CD4-positive, alpha-beta T cell treated with Interleukin-6 for 4 hours (primary cell): ENCODE measurements at regions not wholly inside any gene's neighbourhood (a gene's known extent, or its start where the extent isn't known, plus 50 kb on each side); places are given as distances from the start of the nearest gene placed in this dataset.
A peak's percentile ranks its signal among the peaks of the same experiment; 100 is the strongest.
"Not testable (repeated sequence)": the region's sequence is repeated elsewhere in the genome, so short reads cannot be mapped to it uniquely, and the experiment has no call there.

Source experiments
- DNase-seq: peaks from one replicate; pipeline ENCODE4 v3.0.0-alpha.2; 2020; ENCODE audit warnings: mixed read lengths

DNA sequence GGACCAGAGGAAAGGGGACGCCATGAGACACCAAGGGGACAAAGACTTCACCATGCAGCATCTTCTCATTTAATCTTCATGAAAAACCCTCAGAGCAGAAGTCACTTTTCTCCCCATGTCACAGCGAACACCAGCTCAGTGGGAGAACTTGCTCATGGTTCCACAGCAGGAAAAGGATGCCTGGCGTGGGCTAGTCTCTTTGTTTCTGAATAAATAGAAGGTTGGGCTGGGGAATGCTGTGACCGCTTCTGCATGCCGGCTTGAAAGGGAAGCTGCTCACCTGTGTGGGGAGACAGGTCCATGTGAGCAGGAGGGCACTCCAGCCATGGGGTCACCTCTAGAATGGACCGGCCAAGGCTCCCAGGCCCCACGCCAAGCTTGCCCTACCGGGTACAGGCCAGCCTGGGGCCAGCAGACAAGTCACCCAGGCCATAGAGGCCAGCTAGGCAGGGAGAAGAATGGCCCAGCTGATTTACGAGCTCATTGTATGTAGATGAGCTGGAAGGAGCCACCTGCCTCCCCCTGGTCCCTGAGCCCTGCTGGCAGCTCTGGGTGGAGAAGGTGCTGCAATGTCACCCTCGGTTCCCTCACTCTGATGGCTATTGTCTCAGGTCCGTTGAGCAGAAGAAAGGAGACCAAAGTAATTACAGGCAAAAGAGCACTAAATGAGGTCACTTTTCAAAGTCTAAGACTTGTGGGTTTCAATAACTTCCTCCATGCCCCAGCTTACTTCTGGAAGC is 82.0 kb upstream of the PDZD8 start:
- DNase-seq: no peak

GRCh38 chr10:117455346-117455745 is 80.1 kb upstream of the PDZD8 start:
- no peak for DNase-seq

GRCh38 chr10:117454502-117454901 is 79.3 kb upstream of the PDZD8 start:
- DNase-seq: no peak

DNA sequence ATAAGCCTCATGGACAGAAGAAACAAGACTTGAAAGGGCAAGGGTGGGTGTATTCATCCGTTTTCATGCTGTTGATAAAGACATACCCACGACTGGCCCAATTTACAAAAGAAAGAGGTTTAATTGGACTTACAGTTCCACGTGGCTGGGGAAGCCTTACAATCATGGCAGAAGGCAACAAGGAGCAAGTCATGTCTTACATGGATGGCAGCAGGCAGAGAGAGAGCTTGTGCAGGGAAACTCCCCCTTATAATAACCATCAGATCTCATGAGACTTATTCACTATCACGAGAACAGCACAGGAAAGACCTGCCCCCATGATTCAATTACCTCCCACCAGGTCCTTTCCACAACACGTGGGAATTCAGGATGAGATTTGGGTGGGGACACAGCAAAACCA is 78.2 kb upstream of the PDZD8 start:
- not testable (repeated sequence) for DNase-seq

GRCh38 chr10:117450940-117451339 is 75.7 kb upstream of the PDZD8 start:
- DNase-seq: no peak

DNA sequence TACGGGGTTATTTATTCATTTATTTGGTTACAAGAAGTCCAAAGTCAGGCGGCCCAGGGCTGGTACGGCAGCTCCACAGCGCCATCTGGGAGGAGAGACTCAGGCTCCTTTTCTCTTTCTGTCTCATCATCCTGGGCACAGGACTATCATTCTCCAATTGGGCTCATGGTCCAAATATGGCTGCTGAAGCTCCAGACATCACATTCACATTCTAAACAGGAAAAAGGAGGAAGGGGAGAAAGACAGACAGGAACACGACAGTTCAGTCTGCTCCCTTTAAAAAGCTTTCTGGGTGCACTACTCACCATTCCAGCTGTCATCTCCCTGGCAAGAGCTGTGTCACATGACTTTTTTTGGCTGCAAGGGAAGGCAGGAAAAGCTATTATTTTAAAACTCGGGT is 74.4 kb upstream of the PDZD8 start:
- DNase-seq: no peak

- no peak for DNase-seq
Observed at GRCh38 chr10:117448802-117449201, 73.6 kb upstream of the PDZD8 start.

GRCh38 chr10:117445992-117446391 is 70.8 kb upstream of the PDZD8 start:
- no peak for DNase-seq

DNA sequence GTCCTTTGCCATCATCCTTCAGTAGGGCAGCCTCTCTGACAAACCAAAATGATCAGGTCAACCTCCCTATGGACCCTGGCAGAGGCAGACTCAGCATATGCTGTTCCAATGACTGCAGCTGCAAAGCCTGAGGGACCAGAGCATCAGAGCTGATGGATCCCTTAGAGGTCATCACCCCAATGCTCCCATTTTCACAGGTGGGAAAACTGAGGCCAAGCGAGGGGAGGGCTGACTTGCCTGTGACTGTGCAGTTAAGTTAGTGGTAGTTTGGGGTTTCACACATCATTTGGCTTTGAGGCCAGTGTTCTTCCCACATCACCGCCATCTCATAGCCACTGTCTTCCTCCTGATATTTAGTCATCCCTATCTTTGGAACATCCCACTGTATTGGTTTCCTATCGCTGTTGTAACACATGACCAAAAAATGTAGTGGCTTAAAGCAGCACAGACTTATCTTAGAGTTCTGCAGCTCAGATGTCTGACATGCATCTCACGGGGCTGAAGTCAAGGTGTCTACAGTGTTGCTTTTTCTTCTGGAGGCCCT is 69.3 kb upstream of the PDZD8 start:
- DNase-seq: no peak

DNA sequence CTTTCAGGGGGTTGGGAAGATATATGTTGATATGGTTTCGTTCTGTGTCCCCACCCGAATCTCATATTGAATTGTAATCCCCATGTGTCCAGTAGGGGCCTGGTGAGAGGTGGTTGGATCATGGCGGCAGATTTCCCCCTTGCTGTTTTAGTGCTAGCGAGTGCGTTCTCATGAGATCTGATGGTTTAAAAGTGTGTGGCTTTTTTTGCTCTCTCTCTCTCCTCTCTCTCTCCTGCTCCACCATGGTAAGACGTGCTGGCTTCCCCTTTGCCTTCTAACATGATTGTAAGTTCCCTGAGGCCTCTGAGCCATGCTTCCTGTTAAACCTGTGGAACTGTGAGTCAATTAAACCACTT is 68.4 kb upstream of the PDZD8 start:
- DNase-seq: no peak

DNA sequence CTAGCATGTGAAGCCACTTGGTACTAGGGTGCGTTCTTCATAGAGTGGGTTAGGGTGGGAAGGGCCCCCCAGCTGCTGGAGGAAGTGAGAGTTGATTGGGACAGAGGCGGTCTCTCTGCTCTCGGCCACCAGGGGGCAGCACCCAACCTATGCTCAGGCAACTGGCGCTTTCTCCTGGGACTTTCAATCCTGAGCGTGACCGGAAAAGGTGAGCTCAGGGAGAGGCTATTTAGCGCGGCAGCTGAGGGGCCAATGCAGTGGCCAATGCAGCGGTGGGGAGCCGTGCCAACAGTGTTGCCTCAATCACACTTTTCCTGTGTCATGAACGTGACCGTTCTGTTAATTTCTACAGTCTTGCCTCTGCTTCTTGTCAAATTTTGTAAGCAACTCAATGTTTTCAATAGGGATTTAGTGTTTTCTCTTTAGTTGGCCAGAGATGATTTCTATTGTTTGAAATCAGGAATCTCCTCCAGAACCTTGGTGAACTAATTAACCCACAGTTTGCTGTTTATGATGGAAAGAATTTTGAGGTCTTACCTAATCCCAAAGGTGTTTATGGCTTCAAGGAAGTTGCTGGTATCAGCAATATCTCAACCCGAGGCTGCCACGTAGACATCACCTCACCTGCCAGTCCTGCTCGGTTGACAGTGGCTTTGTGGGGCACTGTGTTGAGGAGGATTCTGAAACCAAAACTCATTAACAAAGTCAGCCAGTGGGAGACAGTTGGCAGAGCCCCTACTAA is 67.9 kb upstream of the PDZD8 start:
- peak; percentile 64 for DNase-seq

- DNase-seq: no peak
Observed at GRCh38 chr10:117442521-117442920, 67.3 kb upstream of the PDZD8 start.

DNA sequence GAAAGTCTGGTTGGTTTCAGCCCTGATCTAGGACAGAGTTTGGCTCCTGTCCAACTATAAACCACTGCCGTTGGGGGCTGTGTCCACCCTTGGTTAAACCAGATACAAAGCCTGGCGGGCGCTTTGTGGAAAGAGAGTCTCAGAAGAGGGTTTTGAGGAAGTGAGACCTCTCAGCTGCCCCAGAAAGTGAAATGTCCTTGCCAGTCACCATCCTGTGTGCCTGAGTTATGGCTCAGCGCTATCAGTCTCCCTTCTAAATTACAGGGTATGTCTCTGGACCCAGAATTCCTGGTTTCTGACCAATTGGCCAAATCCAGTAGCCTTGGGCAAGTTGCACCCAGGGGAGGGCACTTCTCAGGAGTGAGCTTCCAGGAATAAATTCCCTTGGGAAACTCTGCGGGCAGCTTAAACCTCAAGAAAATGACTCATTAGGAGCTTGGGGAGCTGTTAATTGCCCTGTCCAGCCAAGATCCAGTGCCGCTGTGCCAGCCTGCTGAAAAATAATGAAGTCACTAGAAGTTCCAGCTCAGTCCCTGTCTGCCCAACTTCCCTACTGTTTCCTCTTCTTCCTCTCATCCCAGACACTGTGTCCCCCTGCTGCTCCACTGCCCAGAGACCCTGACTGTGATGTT is 66.7 kb upstream of the PDZD8 start:
- DNase-seq: no peak

- DNase-seq: no peak
Observed at GRCh38 chr10:117441361-117441760, 66.1 kb upstream of the PDZD8 start.

DNA sequence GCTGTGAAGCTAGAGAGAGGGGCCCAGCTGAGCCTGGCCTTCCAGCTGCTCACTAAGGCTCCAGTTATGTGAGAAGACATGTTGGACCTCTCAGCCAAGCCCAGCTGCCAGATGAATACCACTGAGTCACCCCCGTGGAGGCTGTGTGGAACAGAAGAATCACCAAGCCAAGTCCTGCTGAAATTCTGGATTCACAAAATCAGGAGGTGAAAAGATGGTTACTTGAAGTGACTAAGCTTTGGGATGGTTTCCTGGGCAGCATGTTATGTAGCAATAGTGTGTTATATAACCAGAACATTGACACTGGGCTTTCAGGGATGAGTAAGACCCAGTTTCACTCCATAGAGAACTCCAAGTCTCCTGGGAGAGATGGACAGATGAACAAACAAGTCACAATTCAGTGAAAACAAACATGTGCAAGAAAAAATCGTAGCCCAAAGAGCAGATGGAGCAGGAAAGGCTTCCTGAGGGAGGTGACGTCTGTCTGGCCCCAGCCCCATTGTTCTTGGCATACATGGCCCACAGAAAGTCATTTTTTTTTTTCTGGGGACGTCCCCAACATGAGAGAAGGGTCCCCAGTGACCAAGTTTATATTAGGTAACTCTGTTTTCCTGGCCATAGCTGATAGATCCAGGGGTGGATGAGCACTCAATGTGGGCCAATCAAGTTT is 64.1 kb upstream of the PDZD8 start:
- no peak for DNase-seq

DNA sequence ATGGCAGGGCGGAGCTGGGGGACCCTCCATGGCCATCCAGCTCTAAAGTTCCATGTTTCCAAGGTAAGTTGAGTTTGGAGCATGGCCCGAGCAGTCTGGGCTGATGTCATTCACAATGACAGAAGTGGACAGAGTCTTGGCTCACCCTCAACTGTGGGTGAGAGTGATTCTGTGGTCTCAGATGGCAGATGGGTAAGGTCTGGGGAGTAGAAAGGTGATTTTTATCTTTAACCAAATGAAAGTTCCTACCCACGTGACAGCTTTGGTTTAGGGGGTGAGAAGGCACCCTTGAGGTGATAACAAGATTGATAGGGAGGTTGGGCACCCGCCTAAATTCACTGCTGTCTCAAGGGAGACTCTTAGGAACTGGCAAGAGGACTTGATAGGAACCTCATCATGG is 57.6 kb upstream of the PDZD8 start:
- no peak for DNase-seq

DNA sequence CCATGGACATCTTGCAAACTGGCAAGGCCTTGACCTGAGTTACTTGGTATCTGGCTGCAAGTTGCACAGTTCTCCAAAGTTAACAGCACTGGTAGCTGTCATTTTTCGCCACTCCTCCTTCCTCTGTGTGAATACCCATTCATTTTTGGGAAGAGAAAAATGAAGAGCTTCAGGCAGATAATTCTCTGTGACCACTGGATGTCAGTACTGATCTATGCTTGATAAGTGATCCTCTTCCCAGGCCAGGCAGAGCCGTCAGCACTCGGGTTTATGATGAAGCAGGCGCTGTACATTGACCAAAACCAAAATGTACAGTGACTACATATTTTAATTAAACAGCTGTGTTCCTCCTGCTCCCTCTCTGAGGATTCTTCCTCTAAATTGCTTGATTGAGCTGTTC is 55.9 kb upstream of the PDZD8 start:
- DNase-seq: no peak

GRCh38 chr10:117430535-117430934 is 55.3 kb upstream of the PDZD8 start:
- not testable (repeated sequence) for DNase-seq

- DNase-seq: no peak
Observed at GRCh38 chr10:117429643-117430265, 54.5 kb upstream of the PDZD8 start.

DNA sequence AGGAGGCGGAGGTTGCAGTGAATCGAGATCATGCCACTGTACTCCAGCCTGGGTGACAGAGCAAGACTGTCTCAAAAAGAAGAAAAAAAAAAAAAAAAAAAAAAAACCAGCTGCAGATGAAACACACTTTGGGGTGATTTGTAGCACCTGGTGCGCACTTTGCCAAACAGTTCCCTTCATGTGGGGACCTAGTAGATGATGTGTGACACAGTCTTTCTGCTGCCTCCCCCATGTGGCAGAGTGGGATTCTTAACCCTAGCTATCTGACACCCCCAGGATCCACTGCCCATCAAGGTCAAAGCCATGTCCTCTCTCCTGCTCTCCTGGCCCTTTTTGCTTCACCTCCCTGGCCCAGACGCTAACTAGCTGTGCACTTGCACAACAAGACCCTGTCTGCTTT is 52.1 kb upstream of the PDZD8 start:
- no peak for DNase-seq

- DNase-seq: no peak
Observed at GRCh38 chr10:117425974-117426566, 50.8 kb upstream of the PDZD8 start.

GRCh38 chr10:117424883-117425649 is 49.8 kb upstream of the PDZD8 start:
- no peak for DNase-seq
